OCI-LY1 (cell line): ENCODE measurements at regions not wholly inside any gene's neighbourhood (a gene's known extent, or its start where the extent isn't known, plus 50 kb on each side); places are given as distances from the start of the nearest gene placed in this dataset.

Experiments
- H2AFZ ChIP-seq: fragments of 200-600 bp; sonication (generic), shearing (Covaris generic); 2 replicates; pipeline ENCODE4 v1.6.0; 2014; ENCODE audit warnings: antibody characterized with exemption, mild to moderate bottlenecking, low read length
- H3F3A ChIP-seq: fragments of 200-600 bp; sonication (generic), shearing (Covaris generic); 2 replicates; pipeline ENCODE4 v1.6.0; 2014; ENCODE audit warnings: mild to moderate bottlenecking, antibody characterized with exemption, low read length, moderate library complexity; ENCODE audit not compliant: insufficient read depth
- H3K27ac ChIP-seq: fragments of 200-600 bp; sonication (generic); 2 replicates; pipeline ENCODE4 v1.5.1; 2014; ENCODE audit warnings: low read length, mixed run types, mild to moderate bottlenecking, low read depth; ENCODE audit not compliant: poor library complexity, severe bottlenecking
- H3K27me3 ChIP-seq: fragments of 200-600 bp; sonication (generic); 2 replicates; pipeline ENCODE4 v1.6.0; 2014; ENCODE audit warnings: antibody characterized with exemption, mild to moderate bottlenecking, low read length, moderate library complexity; ENCODE audit not compliant: insufficient read depth
- H3K36me3 ChIP-seq: fragments of 200-600 bp; sonication (generic); 2 replicates; pipeline ENCODE4 v1.6.1; 2014; ENCODE audit warnings: mild to moderate bottlenecking, antibody characterized with exemption, low read length, moderate library complexity, mixed read lengths; ENCODE audit not compliant: insufficient read depth
- H3K4me1 ChIP-seq: fragments of 200-600 bp; sonication (generic); 2 replicates; pipeline ENCODE4 v1.5.1; 2014; ENCODE audit warnings: mild to moderate bottlenecking, low read length, moderate library complexity; ENCODE audit not compliant: insufficient read depth, severe bottlenecking
- H3K4me2 ChIP-seq: fragments of 200-600 bp; sonication (generic), shearing (Covaris generic); 2 replicates; pipeline ENCODE4 v1.6.1; 2014; ENCODE audit warnings: low read length
- H3K4me3 ChIP-seq: fragments of 200-600 bp; sonication (generic); 2 replicates; pipeline ENCODE4 v1.5.1; 2014; ENCODE audit warnings: low read length, low read depth, mild to moderate bottlenecking, mixed read lengths; ENCODE audit not compliant: poor library complexity, severe bottlenecking
- H3K79me2 ChIP-seq: fragments of 200-600 bp; shearing (Covaris generic); 2 replicates; pipeline ENCODE4 v1.6.1; 2016; ENCODE audit warnings: mixed run types, low read length, mixed read lengths; ENCODE audit not compliant: insufficient read depth
- H3K9ac ChIP-seq: fragments of 200-600 bp; sonication (generic), shearing (Covaris generic); 2 replicates; pipeline ENCODE4 v1.6.1; 2014; ENCODE audit warnings: mild to moderate bottlenecking, low read length, mixed read lengths
- H3K9me2 ChIP-seq: fragments of 200-600 bp; sonication (generic), shearing (Covaris generic); 2 replicates; pipeline ENCODE4 v1.6.1; 2014; ENCODE audit warnings: low read depth, mild to moderate bottlenecking, low read length, mixed read lengths
- H3K9me3 ChIP-seq: fragments of 200-600 bp; shearing (Covaris generic); 2 replicates; pipeline ENCODE4 v1.6.1; 2014; ENCODE audit warnings: low read length, mixed read lengths
- H4K20me1 ChIP-seq: fragments of 200-600 bp; sonication (generic), shearing (Covaris generic); 2 replicates; pipeline ENCODE4 v1.6.0; 2016; ENCODE audit warnings: mild to moderate bottlenecking, low read length; ENCODE audit not compliant: insufficient read depth
- CTCF ChIP-seq: fragments of 200-600 bp; sonication (generic), shearing (Covaris generic); IDR thresholded peaks from 2 replicates; pipeline ENCODE4 v1.5.1; 2017; ENCODE audit warnings: mild to moderate bottlenecking, antibody characterized with exemption, low read length, moderate library complexity, mixed read lengths
- EZH2 ChIP-seq: fragments of 200-600 bp; sonication (generic), shearing (Covaris generic); IDR thresholded peaks from 2 replicates; pipeline ENCODE4 v1.8.0; 2017; ENCODE audit warnings: borderline replicate concordance, mixed run types, mild to moderate bottlenecking, antibody characterized with exemption, low read length, moderate library complexity, mixed read lengths

GRCh38 chr5:89992201-89992600 lies 417.4 kb downstream of the CETN3 start:
- Histone ChIP-seq H3F3A (no peaks in the 10 kb centered on the region), H3K27ac (no peak overlapping the region), H3K4me3 (no peak overlapping the region), H4K20me1 (no peaks in the 10 kb centered on the region), H2AFZ (no peak overlapping the region), H3K79me2 (no peaks in the 10 kb centered on the region), H3K9ac (no peak overlapping the region), H3K4me2 (no peak overlapping the region), H3K27me3 (no peaks in the 10 kb centered on the region), H3K9me2 (no peaks in the 10 kb centered on the region), H3K36me3 (no peaks in the 10 kb centered on the region), H3K4me1 (no peaks in the 10 kb centered on the region), H3K9me3 (no peaks in the 10 kb centered on the region)
- no peak for TF ChIP-seq CTCF
- no peak for TF ChIP-seq EZH2

- H3K4me3 ChIP-seq, result no peak overlapping the region
- H3K4me2 ChIP-seq, result no peak overlapping the region
- no peaks in the 10 kb centered on the region for H3K36me3 ChIP-seq
- no peaks in the 10 kb centered on the region for H3K27me3 ChIP-seq
- no peaks in the 10 kb centered on the region for H3K79me2 ChIP-seq
- no peak overlapping the region for H3K9ac ChIP-seq
- no peaks in the 10 kb centered on the region for H3K9me3 ChIP-seq
- no peaks in the 10 kb centered on the region for H3K4me1 ChIP-seq
- no peaks in the 10 kb centered on the region for H3K9me2 ChIP-seq
- no peaks in the 10 kb centered on the region for H4K20me1 ChIP-seq
- H3K27ac ChIP-seq, result no peak overlapping the region
- H3F3A ChIP-seq, result no peaks in the 10 kb centered on the region
- TF ChIP-seq EZH2 (no peak), CTCF (no peak)
- no peak overlapping the region for H2AFZ ChIP-seq
These were observed 418.0 kb downstream of the CETN3 start for GRCh38 chr5:89991592-89991991.

GRCh38 chr5:89989776-89990175 lies 419.8 kb downstream of the CETN3 start:
- Histone ChIP-seq H3F3A (no peaks in the 10 kb centered on the region), H3K4me2 (no peak overlapping the region), H3K9me2 (no peaks in the 10 kb centered on the region), H3K9ac (no peak overlapping the region), H3K9me3 (no peaks in the 10 kb centered on the region), H3K79me2 (no peaks in the 10 kb centered on the region), H3K27me3 (no peaks in the 10 kb centered on the region), H3K4me1 (no peaks in the 10 kb centered on the region), H4K20me1 (no peaks in the 10 kb centered on the region), H2AFZ (no peak overlapping the region), H3K36me3 (no peaks in the 10 kb centered on the region), H3K4me3 (no peak overlapping the region), H3K27ac (no peak overlapping the region)
- no peak for TF ChIP-seq EZH2
- TF ChIP-seq CTCF, result no peak
